Cardiac fibroblast (primary cell): ENCODE measurements at regions not wholly inside any gene's neighbourhood (a gene's known extent, or its start where the extent isn't known, plus 50 kb on each side); places are given as distances from the start of the nearest gene placed in this dataset.

ENCODE experiments used
- DNase-seq, 2 donors: peaks; one replicate each; pipeline versions ENCODE4 v3.0.0 to v3.0.0-alpha.2; 2010; ENCODE audit warnings: low read depth in 2 of 2
- H3K4me3 ChIP-seq, 2 donors: replicated peaks in 1 of 2; 1 replicate in 1 of 2; 2 replicates in 1 of 2; pipeline ENCODE4 v1.5.1; 2011; ENCODE audit warnings: low read depth in 2 of 2, low read length in 2 of 2, mild to moderate bottlenecking in 2 of 2, moderate library complexity in 1 of 2
- CTCF ChIP-seq: IDR thresholded peaks from one replicate; pipeline ENCODE4 v1.5.1; 2011; ENCODE audit warnings: low read depth, mild to moderate bottlenecking, low read length, inconsistent platforms

GRCh38 chr13:33639158-33639557 is 178.8 kb upstream of the RFC3 start:
- DNase-seq, result peak; percentile 93
- no peak for TF ChIP-seq CTCF
- no peak overlapping the region for H3K4me3 ChIP-seq

GRCh38 chr13:33639626-33640080 is 178.3 kb upstream of the RFC3 start:
- no peak for TF ChIP-seq CTCF
- no peak for DNase-seq
- H3K4me3 ChIP-seq, result no peak overlapping the region

GRCh38 chr13:33640832-33641231 is 177.1 kb upstream of the RFC3 start:
- DNase-seq, result peak in 1 of 2 donors; percentile 71
- no peak for TF ChIP-seq CTCF
- no peak overlapping the region for H3K4me3 ChIP-seq

- DNase-seq, result peak; percentile 92 to 97
- H3K4me3 ChIP-seq, result no peak overlapping the region
- no peak for TF ChIP-seq CTCF
These were observed 175.4 kb upstream of the RFC3 start for GRCh38 chr13:33642374-33643065.

- TF ChIP-seq CTCF, result no peak
- DNase-seq, result peak; percentile 50 to 66
- H3K4me3 ChIP-seq, result no peak overlapping the region
These were observed 173.1 kb upstream of the RFC3 start for GRCh38 chr13:33644581-33645543.

GRCh38 chr13:33645591-33646554 is 172.1 kb upstream of the RFC3 start:
- H3K4me3 ChIP-seq, result no peak overlapping the region
- no peak for TF ChIP-seq CTCF
- DNase-seq, result no peak
